NCI-H1105 (cell line): ENCODE measurements at regions not wholly inside any gene's neighbourhood (a gene's known extent, or its start where the extent isn't known, plus 50 kb on each side); places are given as distances from the start of the nearest gene placed in this dataset.
A peak's percentile ranks its signal among the peaks of the same experiment; 100 is the strongest.
"Not testable (repeated sequence)": the region's sequence is repeated elsewhere in the genome, so short reads cannot be mapped to it uniquely, and the experiment has no call there.

ENCODE experiments used
- DNase-seq: peaks from one replicate; lab custom pipeline; 2025; lab: John Stamatoyannopoulos, UW

DNA sequence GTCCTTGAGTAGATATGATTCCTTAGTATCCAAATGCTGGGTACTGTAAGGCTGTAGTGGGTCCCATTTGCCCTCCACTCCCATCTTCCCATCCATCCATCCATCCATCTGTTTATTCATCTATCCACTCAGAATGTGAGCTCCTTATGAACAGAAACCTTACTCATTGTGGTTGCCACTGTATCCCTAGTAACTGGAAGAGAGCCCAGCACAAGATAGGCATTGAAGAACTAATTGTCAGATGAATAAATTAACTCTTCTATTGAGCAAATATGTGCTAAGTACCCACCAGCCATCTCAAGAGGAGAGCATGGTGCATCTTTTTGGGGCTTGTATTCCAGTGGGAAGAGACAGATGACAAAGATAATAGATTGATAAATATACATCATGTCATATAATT, 86.4 kb upstream of the SEZ6L start:
- DNase-seq: peak; percentile 45

DNA sequence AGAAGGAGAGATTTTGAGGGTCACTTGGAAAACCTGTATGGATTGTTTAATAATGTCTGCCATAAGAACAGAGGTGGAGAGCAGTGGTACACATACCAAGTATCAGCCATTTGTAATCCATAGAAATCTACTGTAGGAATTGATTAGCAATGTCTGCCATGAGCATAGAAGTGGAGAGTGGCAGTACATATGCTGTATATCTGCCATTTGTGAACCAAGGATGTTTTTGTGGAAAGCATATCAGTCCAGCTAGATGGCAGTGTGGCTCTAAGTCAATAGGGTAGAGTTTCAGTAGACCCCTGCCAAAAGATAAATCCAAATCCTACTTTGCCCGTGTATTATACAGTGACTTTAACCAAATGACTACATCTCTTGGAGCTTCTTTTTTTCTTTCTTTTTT, 82.9 kb upstream of the SEZ6L start:
- DNase-seq: peak; percentile 27

DNA sequence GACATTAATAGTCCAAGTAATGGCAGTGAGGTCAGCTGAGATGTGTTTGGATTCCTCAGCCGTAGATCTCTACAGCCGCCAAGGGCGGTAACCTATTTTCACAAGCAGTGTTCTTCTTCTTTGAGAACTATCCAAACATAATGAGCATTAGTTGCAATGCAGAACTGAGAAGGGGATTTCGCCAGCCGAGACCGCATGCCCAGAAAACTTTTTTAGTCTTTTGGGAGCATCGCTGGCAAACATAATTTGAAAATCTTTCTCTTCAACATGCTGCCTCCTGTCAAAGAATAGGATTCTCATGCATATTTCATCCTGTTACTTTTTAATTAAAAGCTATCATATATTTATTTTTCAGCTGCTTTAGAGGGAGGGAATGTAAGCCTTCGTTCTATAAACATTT, 81.4 kb upstream of the SEZ6L start:
- no peak for DNase-seq

DNA sequence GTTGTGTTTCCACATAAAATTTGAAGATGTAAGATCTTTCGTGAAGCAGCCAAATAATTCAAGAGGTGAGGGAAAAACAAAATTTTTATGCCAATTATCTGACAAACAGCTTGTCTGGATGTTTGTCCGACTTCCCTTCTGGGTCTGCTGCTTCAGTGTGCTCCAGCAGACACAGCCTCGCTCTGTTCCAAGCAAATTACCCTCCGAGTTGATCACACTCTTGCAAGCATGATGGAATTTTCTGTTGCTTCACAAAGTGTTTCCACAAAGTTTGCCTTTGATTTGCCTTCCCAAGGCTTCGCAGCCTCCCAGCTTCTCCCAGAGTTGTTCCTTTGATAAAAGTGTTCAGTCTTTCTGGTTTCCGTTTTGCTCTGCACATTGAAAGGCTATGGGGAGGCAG, 78.4 kb upstream of the SEZ6L start:
- DNase-seq: no peak

DNA sequence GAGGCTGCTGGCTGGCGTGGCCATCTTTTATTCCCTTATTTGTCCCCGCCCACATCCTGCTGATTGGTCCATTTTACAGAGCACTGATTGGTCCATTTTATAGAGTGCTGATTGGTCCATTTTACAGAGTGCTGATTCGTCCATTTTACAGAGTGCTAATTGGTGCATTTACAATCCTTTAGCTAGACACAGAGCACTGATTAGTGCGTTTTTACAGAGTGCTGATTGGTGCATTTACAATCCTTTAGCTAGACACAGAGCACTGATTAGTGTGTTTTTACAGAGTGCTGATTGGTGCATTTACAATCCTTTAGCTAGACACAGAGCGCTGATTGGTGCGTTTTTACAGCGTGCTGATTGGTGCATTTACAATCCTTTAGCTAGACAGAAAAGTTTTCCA, 74.8 kb upstream of the SEZ6L start:
- not testable (repeated sequence) for DNase-seq

DNA sequence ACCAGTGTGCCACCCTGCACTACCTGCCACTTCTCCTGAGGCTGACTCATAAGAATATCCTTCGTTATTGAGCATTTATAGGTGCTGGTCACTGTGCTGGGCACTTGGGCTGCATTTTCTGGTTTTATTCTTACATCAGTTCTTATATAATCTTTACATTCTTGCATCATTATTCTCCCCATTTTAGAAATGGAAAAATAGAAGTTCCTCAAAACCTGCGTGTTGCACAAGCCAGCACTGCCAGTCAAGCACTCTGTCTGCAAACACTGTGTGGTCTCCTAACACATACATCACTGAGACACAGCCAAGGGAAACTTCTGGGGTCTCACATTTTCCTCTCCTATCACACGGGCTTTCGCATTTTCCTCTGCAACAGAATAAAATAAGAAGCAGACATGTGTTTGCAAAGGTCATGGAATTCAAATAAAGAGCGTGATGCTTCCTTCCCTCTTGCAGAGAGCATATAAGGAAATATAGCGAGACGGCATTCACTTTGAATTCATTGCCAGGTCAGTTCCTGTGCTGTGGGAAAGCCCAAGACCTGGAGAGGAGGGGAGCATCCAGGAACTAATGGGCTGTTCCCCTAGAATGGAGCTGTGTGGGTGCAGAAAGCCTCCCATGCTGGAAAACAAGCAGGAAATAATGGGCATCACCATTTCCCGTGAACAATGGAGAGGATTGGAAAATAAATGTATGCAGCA, 73.9 kb upstream of the SEZ6L start:
- DNase-seq: no peak

DNA sequence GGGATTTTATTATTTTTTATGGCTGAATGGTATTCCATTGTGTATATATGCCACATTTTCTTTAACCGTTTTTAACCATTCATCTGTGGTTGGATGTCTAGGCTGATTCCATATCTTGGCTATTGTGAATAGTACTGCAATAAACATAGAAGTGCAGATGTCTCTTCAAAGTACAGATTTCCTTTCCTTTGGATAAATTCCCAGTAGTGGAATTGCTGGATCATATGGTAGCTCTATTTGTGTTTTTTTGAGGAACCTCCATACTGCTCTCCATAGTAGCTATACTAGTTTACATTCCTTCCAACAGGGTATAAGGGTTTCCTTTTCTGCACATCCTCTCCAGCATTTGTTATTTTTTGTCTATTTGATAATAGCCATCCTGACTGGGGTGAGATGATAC, 71.9 kb upstream of the SEZ6L start:
- no peak for DNase-seq

DNA sequence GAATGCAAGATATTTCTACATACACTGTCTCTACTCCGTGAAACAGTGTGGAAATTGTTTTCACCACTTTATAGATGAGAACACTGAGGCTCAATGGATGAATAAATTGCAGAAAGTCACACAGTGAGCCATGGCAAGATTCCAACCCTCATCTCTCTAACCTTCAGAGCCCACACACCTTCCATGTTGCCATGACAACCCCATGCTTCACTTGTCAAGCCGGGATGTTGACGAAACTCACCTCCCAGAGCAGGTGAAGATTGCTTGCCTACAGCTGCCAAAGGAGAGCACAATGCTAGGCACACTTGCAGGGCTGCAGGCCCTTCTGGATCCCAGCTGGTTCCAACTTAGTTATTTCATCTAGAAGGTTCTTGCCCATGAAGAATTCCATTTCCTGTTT, 71.4 kb upstream of the SEZ6L start:
- peak; percentile 61 for DNase-seq

DNA sequence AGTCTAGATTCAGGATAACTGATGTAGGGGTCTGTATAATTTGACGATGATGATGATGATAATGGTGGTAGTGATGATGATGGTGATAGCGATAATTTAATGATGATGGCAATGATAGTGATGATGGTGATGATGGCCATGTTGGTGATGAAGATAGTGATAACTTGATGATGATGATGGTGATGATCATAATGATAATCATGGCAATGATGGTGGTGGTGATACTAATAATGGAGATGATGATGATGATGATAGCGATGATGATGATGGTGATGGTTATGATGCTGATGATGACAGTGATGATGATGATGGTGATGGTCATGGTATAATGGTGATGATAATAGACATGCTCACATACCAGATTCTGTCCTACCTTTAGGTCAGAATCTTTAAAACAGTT, 66.2 kb upstream of the SEZ6L start:
- DNase-seq: no peak

DNA sequence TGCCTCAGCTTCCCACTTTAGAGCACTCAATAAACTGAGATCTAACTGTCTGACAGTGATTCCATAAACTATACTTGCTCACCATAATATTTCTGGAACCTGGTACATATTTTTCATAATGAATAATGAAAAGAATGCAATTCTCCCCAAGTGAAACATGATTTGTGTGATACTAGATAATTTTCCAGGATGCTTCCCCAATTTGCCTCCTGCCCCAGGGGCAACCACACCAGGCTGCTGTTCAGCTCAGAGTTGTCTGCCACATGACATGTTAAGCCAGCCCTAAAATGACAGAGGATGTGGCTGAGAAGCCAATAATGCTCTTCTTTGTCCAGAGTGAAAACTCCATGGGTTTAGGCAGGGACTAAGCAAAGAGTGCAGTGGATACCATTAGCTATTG, 62.9 kb upstream of the SEZ6L start:
- DNase-seq: no peak

DNA sequence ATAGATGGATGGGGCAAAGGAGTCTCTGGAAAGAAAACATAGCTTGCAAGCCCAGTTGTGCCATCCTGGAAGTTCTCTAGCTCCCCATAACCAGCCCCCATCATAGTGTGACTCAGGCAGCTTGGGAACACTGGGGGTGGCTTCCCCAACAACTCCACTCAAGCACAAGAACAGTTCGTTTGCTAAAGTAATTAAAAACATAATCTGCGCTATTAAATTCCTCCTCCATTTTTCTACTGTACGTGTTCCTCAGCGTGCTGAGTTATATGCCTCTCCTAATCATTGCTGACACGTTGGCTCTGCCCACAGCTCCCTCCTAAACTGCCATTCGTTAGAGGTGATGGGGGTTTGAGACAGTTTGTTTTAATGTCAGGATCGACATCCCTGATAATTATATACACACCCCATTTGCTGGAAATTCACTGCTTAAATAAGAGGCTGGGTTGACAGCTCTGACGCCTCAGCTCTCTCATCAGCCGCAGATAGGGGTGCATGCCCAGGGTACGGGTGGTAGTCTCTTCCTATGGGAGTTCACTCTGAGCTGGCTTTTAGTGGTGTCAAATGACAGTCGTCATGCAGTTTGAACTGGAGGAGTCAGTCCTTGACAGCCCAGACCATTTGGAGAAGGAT, 59.5 kb upstream of the SEZ6L start:
- no peak for DNase-seq

DNA sequence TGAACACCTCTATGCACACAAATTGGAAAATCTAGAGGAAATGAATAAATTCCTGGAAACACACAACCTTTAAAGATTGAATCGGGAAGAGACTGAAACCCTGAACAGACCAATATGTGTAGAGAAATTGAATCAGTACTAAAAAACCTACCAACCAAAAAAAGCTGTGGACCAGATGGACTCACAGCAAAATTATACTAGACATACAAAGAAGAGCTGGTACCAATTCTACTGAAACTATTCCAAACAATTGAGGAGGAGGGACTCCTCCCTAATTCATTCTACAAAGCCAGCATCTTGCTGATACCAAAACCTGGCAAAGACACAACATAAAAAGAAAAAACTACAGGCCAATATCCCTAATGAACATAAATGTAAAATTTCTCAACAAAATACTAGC, 54.4 kb upstream of the SEZ6L start:
- no peak for DNase-seq

DNA sequence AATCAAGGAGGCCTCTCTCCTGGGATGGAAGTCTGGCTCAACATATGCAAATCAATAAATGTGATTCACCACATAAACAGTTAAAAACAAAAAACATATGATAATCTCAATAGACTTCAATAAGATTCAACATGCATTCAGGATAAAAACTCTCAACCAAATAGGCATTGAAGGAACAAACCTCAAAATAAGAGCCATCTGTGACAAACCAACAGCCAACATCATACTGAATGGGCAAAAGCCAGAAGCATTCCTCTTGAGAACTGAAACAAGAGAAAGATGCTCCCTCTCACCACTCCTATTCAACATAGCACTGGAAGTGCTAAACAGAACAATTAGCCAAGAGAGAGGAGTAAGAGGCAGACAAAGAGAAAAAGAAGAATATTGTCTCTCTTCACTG, 54.0 kb upstream of the SEZ6L start:
- DNase-seq: no peak
